SU-DHL-6 (cell line): ENCODE measurements at regions not wholly inside any gene's neighbourhood (a gene's known extent, or its start where the extent isn't known, plus 50 kb on each side); places are given as distances from the start of the nearest gene placed in this dataset.
"Not testable (repeated sequence)": the region's sequence is repeated elsewhere in the genome, so short reads cannot be mapped to it uniquely, and the experiment has no call there.

ENCODE experiments used
- H2AFZ ChIP-seq: fragments of 200-600 bp; sonication (generic); 2 replicates; pipeline ENCODE4 v1.6.1; 2014; ENCODE audit warnings: low read depth, mild to moderate bottlenecking, moderate library complexity, mixed read lengths, antibody characterized with exemption, low read length; ENCODE audit not compliant: severe bottlenecking
- H3F3A ChIP-seq: fragments of 200-600 bp; shearing (Covaris generic); 2 replicates; pipeline ENCODE4 v1.6.0; 2016; ENCODE audit warnings: antibody characterized with exemption, mild to moderate bottlenecking; ENCODE audit not compliant: insufficient read depth
- H3K27ac ChIP-seq: fragments of 200-600 bp; sonication (generic); 2 replicates; pipeline ENCODE4 v1.5.1; 2016; ENCODE audit warnings: low read depth, mild to moderate bottlenecking, low read length, moderate library complexity, mixed read lengths
- H3K27me3 ChIP-seq: fragments of 200-600 bp; sonication (generic), shearing (Covaris generic); 2 replicates; pipeline ENCODE4 v1.6.0; 2014; ENCODE audit warnings: mild to moderate bottlenecking, low read length
- H3K36me3 ChIP-seq: fragments of 200-600 bp; sonication (generic); 2 replicates; pipeline ENCODE4 v1.6.1; 2014; ENCODE audit warnings: mild to moderate bottlenecking, low read length, mixed read lengths
- H3K4me2 ChIP-seq: fragments of 300-600, 200-600 bp; shearing (Covaris generic), sonication (generic); 2 replicates; pipeline ENCODE4 v1.6.0; 2014; ENCODE audit warnings: low read length, low read depth, mild to moderate bottlenecking; ENCODE audit not compliant: poor library complexity, severe bottlenecking
- H3K4me3 ChIP-seq: fragments of 200-600 bp; sonication (generic); 2 replicates; pipeline ENCODE4 v1.5.1; 2014; ENCODE audit warnings: antibody characterized with exemption, low read length, mild to moderate bottlenecking, mixed read lengths; ENCODE audit not compliant: insufficient read depth, poor library complexity, severe bottlenecking
- H3K79me2 ChIP-seq: fragments of 200-600 bp; sonication (generic); 2 replicates; pipeline ENCODE4 v1.6.1; 2014; ENCODE audit warnings: mild to moderate bottlenecking, low read length, moderate library complexity; ENCODE audit not compliant: insufficient read depth
- H3K9ac ChIP-seq: fragments of 200-600 bp; sonication (generic); 2 replicates; pipeline ENCODE4 v1.7.0; 2014; ENCODE audit warnings: mild to moderate bottlenecking, low read length
- H3K9me2 ChIP-seq: fragments of 200-600 bp; sonication (generic); replicated peaks from 2 replicates; pipeline ENCODE4 v1.6.1; 2014; ENCODE audit warnings: low read length; ENCODE audit not compliant: insufficient read depth
- H3K9me3 ChIP-seq: fragments of 200-600 bp; sonication (generic); 2 replicates; pipeline ENCODE4 v1.6.1; 2014; ENCODE audit warnings: low read length, mixed read lengths; ENCODE audit not compliant: insufficient read depth
- H4K20me1 ChIP-seq: fragments of 200-600 bp; sonication (generic); 2 replicates; pipeline ENCODE4 v1.6.1; 2014; ENCODE audit warnings: low read depth, mild to moderate bottlenecking, antibody characterized with exemption, low read length, moderate library complexity, mixed read lengths
- CTCF ChIP-seq: fragments of 200-600 bp; sonication (generic); IDR thresholded peaks from one replicate; pipeline ENCODE4 v1.5.1; 2017; ENCODE audit warnings: antibody characterized with exemption, mild to moderate bottlenecking, low read length, moderate library complexity; ENCODE audit not compliant: insufficient read depth, poor library complexity, severe bottlenecking
- EZH2phosphoT487 ChIP-seq: fragments of 200-600 bp; sonication (generic), shearing (Covaris generic); conservative IDR thresholded peaks from 2 replicates; pipeline ENCODE4 v1.6.1; 2018; ENCODE audit warnings: mild to moderate bottlenecking, antibody characterized with exemption, low read length, moderate library complexity, mixed read lengths

GRCh38 chrX:63424063-63424462 lies 72.9 kb upstream of the SPIN4 start:
- Histone ChIP-seq H4K20me1 (no peaks in the 10 kb centered on the region), H3K27me3 (no peaks in the 10 kb centered on the region), H3F3A (no peaks in the 10 kb centered on the region), H3K9ac (no peak overlapping the region), H3K9me3 (no peaks in the 10 kb centered on the region), H3K27ac (no peak overlapping the region), H3K9me2 (no peaks in the 10 kb centered on the region), H3K4me3 (no peak overlapping the region), H3K36me3 (no peaks in the 10 kb centered on the region), H2AFZ (no peak overlapping the region), H3K79me2 (no peaks in the 10 kb centered on the region), H3K4me2 (no peak overlapping the region)
- TF ChIP-seq EZH2phosphoT487 (no peak), CTCF (no peak)

GRCh38 chrX:63421411-63421810 lies 70.3 kb upstream of the SPIN4 start:
- H3K36me3 ChIP-seq, result no peaks in the 10 kb centered on the region
- H3K4me2 ChIP-seq, result no peak overlapping the region
- no peaks in the 10 kb centered on the region for H4K20me1 ChIP-seq
- no peaks in the 10 kb centered on the region for H3K79me2 ChIP-seq
- H3K4me3 ChIP-seq, result no peak overlapping the region
- no peaks in the 10 kb centered on the region for H3K9me2 ChIP-seq
- no peaks in the 10 kb centered on the region for H3K27me3 ChIP-seq
- TF ChIP-seq CTCF (no peak), EZH2phosphoT487 (no peak)
- no peak overlapping the region for H3K27ac ChIP-seq
- H3F3A ChIP-seq, result no peaks in the 10 kb centered on the region
- no peaks in the 10 kb centered on the region for H3K9me3 ChIP-seq
- H3K9ac ChIP-seq, result no peak overlapping the region
- H2AFZ ChIP-seq, result no peak overlapping the region

DNA sequence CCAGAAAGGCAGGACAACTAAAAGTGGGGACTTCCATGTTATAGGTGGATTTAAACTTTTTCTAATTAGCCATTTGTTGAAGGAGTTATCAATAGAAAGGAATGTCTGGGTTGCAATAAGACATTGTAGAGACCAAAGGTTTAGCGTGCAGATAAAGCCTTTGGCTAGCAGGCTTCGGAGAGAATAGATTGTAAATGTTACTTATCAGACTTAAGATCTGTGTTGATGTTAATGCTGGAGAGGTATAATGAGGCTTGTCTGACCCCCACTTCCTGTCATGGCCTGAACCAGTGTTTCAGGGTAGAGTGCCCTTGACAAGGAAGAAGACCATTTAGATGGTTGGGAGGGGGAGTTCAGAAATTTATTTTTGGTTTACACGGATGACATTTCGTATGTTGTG lies 67.1 kb upstream of the SPIN4 start:
- Histone ChIP-seq H3K27me3 (no peaks in the 10 kb centered on the region), H4K20me1 (no peaks in the 10 kb centered on the region), H3K79me2 (no peaks in the 10 kb centered on the region), H3F3A (no peaks in the 10 kb centered on the region), H3K4me3 (no peak overlapping the region), H3K9me3 (no peaks in the 10 kb centered on the region), H2AFZ (no peak overlapping the region), H3K27ac (no peak overlapping the region), H3K9ac (no peak overlapping the region), H3K9me2 (no peaks in the 10 kb centered on the region), H3K4me2 (no peak overlapping the region), H3K36me3 (no peaks in the 10 kb centered on the region)
- TF ChIP-seq CTCF, result no peak
- TF ChIP-seq EZH2phosphoT487, result no peak

DNA sequence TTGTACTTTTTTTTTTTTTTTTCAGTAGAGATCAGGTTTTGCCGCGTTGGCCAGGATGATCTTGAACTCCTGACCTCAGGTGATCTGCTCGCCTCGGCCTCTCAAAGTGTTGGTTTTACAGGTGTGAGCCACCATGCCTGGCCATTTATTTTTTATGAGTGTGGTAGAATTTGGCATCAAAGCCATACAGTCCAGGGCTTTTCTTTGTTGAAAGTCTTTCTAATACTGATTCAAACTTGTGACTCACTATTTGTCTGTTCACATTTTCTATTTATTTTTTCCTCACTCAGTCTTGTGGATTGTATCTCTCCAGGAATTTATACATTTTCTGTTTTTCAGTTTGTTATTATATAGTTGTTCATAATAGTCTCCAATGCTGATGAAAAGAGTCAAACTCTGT lies 66.5 kb upstream of the SPIN4 start:
- H3K4me2 ChIP-seq, result no peak overlapping the region
- no peaks in the 10 kb centered on the region for H3K9me2 ChIP-seq
- TF ChIP-seq CTCF, result no peak
- no peak for TF ChIP-seq EZH2phosphoT487
- no peaks in the 10 kb centered on the region for H3K9me3 ChIP-seq
- H3K9ac ChIP-seq, result no peak overlapping the region
- no peaks in the 10 kb centered on the region for H3K36me3 ChIP-seq
- H3F3A ChIP-seq, result no peaks in the 10 kb centered on the region
- H3K79me2 ChIP-seq, result no peaks in the 10 kb centered on the region
- no peak overlapping the region for H3K4me3 ChIP-seq
- H3K27ac ChIP-seq, result no peak overlapping the region
- H4K20me1 ChIP-seq, result no peaks in the 10 kb centered on the region
- H2AFZ ChIP-seq, result no peak overlapping the region
- no peaks in the 10 kb centered on the region for H3K27me3 ChIP-seq

GRCh38 chrX:63409934-63410333 lies 58.8 kb upstream of the SPIN4 start:
- not testable (repeated sequence) for H3F3A ChIP-seq, H3K4me2 ChIP-seq, H3K9me2 ChIP-seq, H3K36me3 ChIP-seq, H3K9ac ChIP-seq, H3K27me3 ChIP-seq, H3K9me3 ChIP-seq, H2AFZ ChIP-seq, H3K27ac ChIP-seq, H4K20me1 ChIP-seq, H3K79me2 ChIP-seq, H3K4me3 ChIP-seq
